Stomach (tissue), 4 donors: ENCODE measurements at regions not wholly inside any gene's neighbourhood (a gene's known extent, or its start where the extent isn't known, plus 50 kb on each side); places are given as distances from the start of the nearest gene placed in this dataset.

ENCODE experiments used
- POLR2AphosphoS5 ChIP-seq, 3 donors: sonication (generic); formaldehyde crosslinking; IDR thresholded peaks; one replicate each; pipeline ENCODE4 v1.6.1; 2016; ENCODE audit warnings: antibody characterized with exemption in 3 of 3
- TF ChIP-seq, protein P1 (sequence below), 7 experiments: fragments of 450-650 bp in 4 of 7; fragments of 200-600 bp in 3 of 7; sonication (generic) in 3 of 7; IDR thresholded peaks; one replicate each; pipeline ENCODE4 v1.5.1; 2016 to 2019; ENCODE audit warnings: antibody characterized with exemption in 7 of 7, control low read depth in 2 of 7, mild to moderate bottlenecking in 1 of 7

DNA sequence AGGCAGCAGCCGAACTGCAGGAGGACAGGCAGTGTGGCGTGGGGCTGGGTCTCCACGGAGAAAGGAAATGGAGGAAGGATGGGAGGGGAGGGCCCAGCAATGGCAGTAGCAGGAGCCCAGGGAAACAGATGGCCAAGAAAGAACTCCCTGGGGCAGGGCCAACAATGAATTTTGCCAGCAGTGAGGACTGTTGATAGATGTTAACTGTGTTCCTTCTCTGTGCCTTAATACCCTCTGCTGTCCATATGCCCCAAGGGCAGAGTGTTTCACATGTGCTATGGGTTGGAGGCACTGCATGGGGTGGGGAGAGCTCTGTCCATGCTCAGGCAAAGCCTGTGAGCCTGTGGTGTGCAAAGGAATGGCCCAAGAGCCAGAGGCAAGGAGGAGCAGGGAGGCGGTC lies 70.8 kb upstream of the POMGNT2 start:
- TF ChIP-seq, protein P1, sequence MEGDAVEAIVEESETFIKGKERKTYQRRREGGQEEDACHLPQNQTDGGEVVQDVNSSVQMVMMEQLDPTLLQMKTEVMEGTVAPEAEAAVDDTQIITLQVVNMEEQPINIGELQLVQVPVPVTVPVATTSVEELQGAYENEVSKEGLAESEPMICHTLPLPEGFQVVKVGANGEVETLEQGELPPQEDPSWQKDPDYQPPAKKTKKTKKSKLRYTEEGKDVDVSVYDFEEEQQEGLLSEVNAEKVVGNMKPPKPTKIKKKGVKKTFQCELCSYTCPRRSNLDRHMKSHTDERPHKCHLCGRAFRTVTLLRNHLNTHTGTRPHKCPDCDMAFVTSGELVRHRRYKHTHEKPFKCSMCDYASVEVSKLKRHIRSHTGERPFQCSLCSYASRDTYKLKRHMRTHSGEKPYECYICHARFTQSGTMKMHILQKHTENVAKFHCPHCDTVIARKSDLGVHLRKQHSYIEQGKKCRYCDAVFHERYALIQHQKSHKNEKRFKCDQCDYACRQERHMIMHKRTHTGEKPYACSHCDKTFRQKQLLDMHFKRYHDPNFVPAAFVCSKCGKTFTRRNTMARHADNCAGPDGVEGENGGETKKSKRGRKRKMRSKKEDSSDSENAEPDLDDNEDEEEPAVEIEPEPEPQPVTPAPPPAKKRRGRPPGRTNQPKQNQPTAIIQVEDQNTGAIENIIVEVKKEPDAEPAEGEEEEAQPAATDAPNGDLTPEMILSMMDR (IDR thresholded peaks at IDR 0.05), result no peak
- no peak for TF ChIP-seq POLR2AphosphoS5 (IDR thresholded peaks at IDR 0.05)
